ENCODE measurements at regions not wholly inside any gene's neighbourhood (a gene's known extent, or its start where the extent isn't known, plus 50 kb on each side); places are given as distances from the start of the nearest gene placed in this dataset.

DNA sequence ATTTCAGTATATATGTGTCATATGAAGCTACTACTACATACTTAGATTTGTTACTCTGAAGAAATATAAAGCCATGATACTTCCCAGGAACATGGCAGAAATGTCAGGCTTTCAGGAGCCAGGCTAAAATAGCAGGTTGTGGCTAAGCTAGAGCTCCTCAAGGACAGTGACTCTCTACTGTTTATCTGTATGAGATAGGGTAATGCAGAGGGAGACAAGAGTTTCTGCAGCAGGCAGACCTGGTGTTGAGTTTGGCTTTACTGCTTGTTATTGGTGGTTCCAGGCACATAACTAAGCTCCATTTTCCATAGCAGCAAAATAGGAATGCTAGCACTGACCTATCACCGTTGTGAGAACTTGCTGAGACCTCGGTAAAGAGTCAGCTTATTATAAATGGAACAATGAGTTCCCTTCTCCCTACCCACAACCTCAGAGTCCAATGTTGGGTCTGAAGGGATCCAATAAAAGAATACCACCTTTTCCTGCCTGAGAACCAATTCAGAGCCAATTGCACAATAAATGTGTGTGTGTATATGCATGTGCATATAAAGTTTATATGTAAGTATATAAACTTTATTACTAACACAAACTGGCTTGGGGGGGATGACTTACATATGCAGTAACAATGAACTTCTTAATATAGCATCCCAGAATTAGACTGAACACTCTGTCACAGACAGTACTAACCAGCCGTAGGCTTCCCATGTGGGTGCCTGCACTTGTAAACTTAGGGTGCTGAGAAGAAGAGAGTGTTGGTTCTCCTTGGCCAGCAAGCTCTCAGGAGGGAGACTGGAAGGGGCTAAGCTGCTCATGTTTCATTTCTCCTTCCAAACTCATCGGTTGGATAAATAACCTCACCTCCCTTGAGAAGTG is 51.9 kb upstream of the PAQR3 start:
- no peak overlapping the region for H3K4me3 ChIP-seq
- DNase-seq (ENCODE audit: low read depth in 1 of 2, low spot score in 2 of 2), result no peak

DNA sequence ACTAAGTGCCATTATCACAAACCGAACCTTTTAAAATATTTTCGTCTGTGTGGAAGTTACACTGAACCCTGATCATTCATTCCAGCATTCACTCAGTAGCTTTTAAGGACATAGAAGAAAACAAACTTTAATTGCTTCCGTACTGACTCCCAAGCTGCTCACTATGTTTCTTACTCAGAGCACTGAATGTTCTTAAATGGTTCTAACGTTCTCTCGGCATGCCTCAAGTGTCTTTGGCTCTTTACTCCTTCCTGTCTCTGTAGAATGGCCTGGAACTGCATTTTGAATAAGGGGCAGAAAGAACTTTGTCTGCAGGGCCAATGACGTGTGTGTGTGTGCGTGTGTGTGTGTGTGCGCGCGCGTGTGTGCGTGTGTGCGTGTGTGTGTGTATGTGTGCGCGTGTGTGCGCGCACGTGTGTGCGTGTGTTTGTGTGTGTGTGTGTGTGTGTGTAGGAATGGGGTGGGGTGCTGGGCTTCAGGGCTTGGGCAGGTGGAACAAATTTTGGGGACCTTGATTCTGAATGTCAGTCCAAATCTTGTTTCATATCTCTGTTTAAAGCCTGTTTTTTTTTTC is 50.5 kb upstream of the PAQR3 start:
- H3K27me3 ChIP-seq (replicated peaks), result peaks cover 3% of the 10 kb centered on the region; the same call in 1 of the 2 replicates
- H3K4me3 ChIP-seq, result no peak overlapping the region
- H3K27ac ChIP-seq, result no peak overlapping the region
- no peaks in the 10 kb centered on the region for H3K9me3 ChIP-seq (replicated peaks)
- DNase-seq (ENCODE audit: low read depth in 1 of 2, low spot score in 2 of 2), result no peak
- H3K4me1 ChIP-seq (replicated peaks), result no peaks in the 10 kb centered on the region
- no peaks in the 10 kb centered on the region for H3K36me3 ChIP-seq

More for the DNA sequence above, 51.9 kb upstream of the PAQR3 start:
- Histone ChIP-seq H3K27ac (no peak overlapping the region), H3K27me3 (replicated peaks) (peaks cover 3% of the 10 kb centered on the region; the same call in 1 of the 2 replicates), H3K4me1 (replicated peaks) (no peaks in the 10 kb centered on the region), H3K36me3 (no peaks in the 10 kb centered on the region), H3K9me3 (replicated peaks) (no peaks in the 10 kb centered on the region)
